ENCODE measurements at regions not wholly inside any gene's neighbourhood (a gene's known extent, or its start where the extent isn't known, plus 50 kb on each side); places are given as distances from the start of the nearest gene placed in this dataset.
A peak's percentile ranks its signal among the peaks of the same experiment; 100 is the strongest.

GRCh38 chr2:192416060-192416459, 221.3 kb upstream of the TMEFF2 start (continued):
- TF ChIP-seq SP1 (IDR thresholded peaks at IDR 0.05) (no peak), SP1 (CRISPR knock-in tag; IDR thresholded peaks at IDR 0.05) (no peak), MTA3 (CRISPR knock-in tag; IDR thresholded peaks at IDR 0.05) (no peak)

GRCh38 chr2:192414794-192415193, 220.1 kb upstream of the TMEFF2 start:
- ChIA-PET POLR2A (no interaction called here), CTCF (ENCODE audit: low intra/inter-chr PET ratio, low total read pairs) (no interaction called here)
- BruUV-seq (replicated peaks), result no TSS peak
- intact Hi-C loops (cut with micrococcal nuclease; ENCODE audit: unreplicated experiment) (no loop called here), in situ Hi-C loops (cut with HindIII; ENCODE audit: extremely low pct_ligation_motif_present, low pct_unique_long_range_greater_than_20kb) (no loop called here)
- Histone ChIP-seq H3K27me3 (ENCODE audit: control insufficient read depth in 1 of 2, insufficient read depth in 2 of 2, low read length in 2 of 2) (no peaks in the 10 kb centered on the region), H3K79me2 (ENCODE audit: insufficient read depth, low read length) (no peaks in the 10 kb centered on the region), H3K27ac (ENCODE audit: extremely low read length, insufficient read depth, low read length) (no peak overlapping the region), H3K9me3 (ENCODE audit: low read length) (no peaks in the 10 kb centered on the region), H4K20me1 (ENCODE audit: insufficient read depth, low read length) (no peaks in the 10 kb centered on the region), H3K9ac (ENCODE audit: insufficient read depth, low read depth, low read length) (no peak overlapping the region), H3K36me3 (replicated peaks in 1 of 2; ENCODE audit: control insufficient read depth in 1 of 2, insufficient read depth in 2 of 2, low read length in 2 of 2) (no peaks in the 10 kb centered on the region), H2AFZ (ENCODE audit: low read length) (no peak overlapping the region), H3K4me3 (replicated peaks in 1 of 3; ENCODE audit: insufficient read depth in 1 of 3, low read depth in 2 of 3, low read length in 3 of 3) (no peak overlapping the region), H3K4me1 (ENCODE audit: insufficient read depth, low read length) (no peaks in the 10 kb centered on the region), H3K4me2 (ENCODE audit: low read depth, low read length) (no peak overlapping the region)
- TF ChIP-seq ZSCAN21 (CRISPR knock-in tag; IDR thresholded peaks at IDR 0.05; ENCODE audit: borderline replicate concordance), result no peak
- no peak for TF ChIP-seq NR3C1 (CRISPR knock-in tag; IDR thresholded peaks at IDR 0.05)
- TF ChIP-seq ZFP91 (CRISPR knock-in tag; IDR thresholded peaks at IDR 0.05; ENCODE audit: borderline replicate concordance), result 0 out of 2 replicates have a peak, but pooled peaks have one; percentile 16
- no peak for TF ChIP-seq ZUFSP (CRISPR knock-in tag; IDR thresholded peaks at IDR 0.05; ENCODE audit: borderline replicate concordance)
- no peak for TF ChIP-seq GTF3A (CRISPR knock-in tag; conservative IDR thresholded peaks at IDR 0.05)
- no peak for TF ChIP-seq FUBP1 (CRISPR knock-in tag; IDR thresholded peaks at IDR 0.05; ENCODE audit: borderline replicate concordance)
- TF ChIP-seq SPEN (CRISPR knock-in tag; IDR thresholded peaks at IDR 0.05; ENCODE audit: low read depth), result no peak
- 40% methylated on average over 13 of the region's 18 CpGs for WGBS (ENCODE audit: low lambda C conversion rate)
- ATAC-seq, result no peak
- DNase-seq (ENCODE audit: low spot score), result no peak
- FAIRE-seq, result no peak
